SK-N-SH (cell line): ENCODE measurements at regions not wholly inside any gene's neighbourhood (a gene's known extent, or its start where the extent isn't known, plus 50 kb on each side); places are given as distances from the start of the nearest gene placed in this dataset.

Experiments
- CTCF ChIA-PET: fragments of 300-600, 350-600 bp; formaldehyde crosslinking; extraction: SDS; loops from one replicate; lab custom pipeline; 2021; lab: Yijun Ruan, JAX
- POLR2A ChIA-PET: fragments of 350-600 bp; sonication (Branson Sonifier 250); formaldehyde crosslinking; extraction: SDS; loops from one replicate; lab custom pipeline; 2020; ENCODE audit warnings: antibody characterized with exemption, inconsistent platforms; lab: Yijun Ruan, JAX
- DNase-seq: peaks from one replicate; pipeline ENCODE4 v3.0.0; 2012
- H2AFZ ChIP-seq: fragments of 200-600 bp; sonication (generic); 2 replicates; pipeline ENCODE4 v1.8.1; 2016; ENCODE audit warnings: antibody characterized with exemption, mild to moderate bottlenecking, low read depth
- H3F3A ChIP-seq: fragments of 200-600 bp; sonication (generic); replicated peaks from 2 replicates; pipeline ENCODE3; 2016; ENCODE audit warnings: antibody characterized with exemption, mild to moderate bottlenecking; ENCODE audit not compliant: insufficient read depth
- H3K27ac ChIP-seq, 2 experiments: fragments of 200-500 bp in 1 of 2; fragments of 200-600 bp in 1 of 2; sonication (Bioruptor generic) in 1 of 2; sonication (generic), shearing (Covaris generic) in 1 of 2; 2 replicates each; pipeline versions ENCODE4 v1.5.1 to v1.6.1; 2014 to 2016; ENCODE audit warnings: low read depth in 2 of 2, inconsistent platforms in 1 of 2, low read length in 1 of 2, mild to moderate bottlenecking in 1 of 2, mixed read lengths in 1 of 2
- H3K27me3 ChIP-seq: fragments of 200-600 bp; sonication (generic), shearing (Covaris generic); 2 replicates; pipeline ENCODE4 v1.6.1; 2016; ENCODE audit warnings: mixed run types; ENCODE audit not compliant: insufficient read depth
- H3K36me3 ChIP-seq, 2 experiments: fragments of 200-500 bp in 1 of 2; fragments of 200-600 bp in 1 of 2; sonication (Bioruptor generic) in 1 of 2; sonication (generic) in 1 of 2; replicated peaks in 1 of 2; 2 replicates each; pipeline versions ENCODE3 to v1.5.1; 2014 to 2016; ENCODE audit warnings: low read length in 1 of 2, mild to moderate bottlenecking in 1 of 2; ENCODE audit not compliant: insufficient read depth in 2 of 2, control insufficient read depth in 1 of 2
- H3K4me1 ChIP-seq, 2 experiments: fragments of 200-500 bp in 1 of 2; fragments of 200-600 bp in 1 of 2; sonication (Bioruptor generic) in 1 of 2; sonication (generic), shearing (Covaris generic) in 1 of 2; 2 replicates each; pipeline versions ENCODE4 v1.5.1 to v1.6.1; 2014 to 2016; ENCODE audit warnings: low read depth in 1 of 2, low read length in 1 of 2, mixed run types in 1 of 2; ENCODE audit not compliant: insufficient read depth in 2 of 2, control insufficient read depth in 1 of 2
- H3K4me2 ChIP-seq: fragments of 200-600 bp; sonication (generic), shearing (Covaris generic); 2 replicates; pipeline ENCODE4 v1.6.1; 2017; ENCODE audit warnings: mixed run types
- H3K4me3 ChIP-seq, 2 experiments: fragments of 200-500 bp in 1 of 2; fragments of 200-600 bp in 1 of 2; sonication (Bioruptor generic) in 1 of 2; sonication (generic), shearing (Covaris generic) in 1 of 2; 2 replicates each; pipeline versions ENCODE4 v1.5.1 to v1.8.1; 2014 to 2016; ENCODE audit warnings: low read depth in 2 of 2, inconsistent platforms in 1 of 2, low read length in 1 of 2, mild to moderate bottlenecking in 1 of 2, mixed read lengths in 1 of 2, moderate library complexity in 1 of 2
- H3K79me2 ChIP-seq: fragments of 200-600 bp; sonication (generic); 2 replicates; pipeline ENCODE4 v1.8.1; 2017; ENCODE audit warnings: mild to moderate bottlenecking; ENCODE audit not compliant: insufficient read depth
- H3K9ac ChIP-seq: fragments of 200-600 bp; sonication (generic); 2 replicates; pipeline ENCODE4 v1.6.1; 2017; ENCODE audit warnings: mixed run types
- H3K9me2 ChIP-seq: fragments of 200-600 bp; sonication (generic); 2 replicates; pipeline ENCODE4 v1.6.1; 2017; ENCODE audit warnings: mixed run types
- H3K9me3 ChIP-seq: fragments of 200-600 bp; sonication (generic); 2 replicates; pipeline ENCODE4 v1.6.1; 2017; ENCODE audit warnings: mixed run types, mild to moderate bottlenecking, moderate library complexity
- H4K20me1 ChIP-seq: fragments of 200-600 bp; sonication (generic); 2 replicates; pipeline ENCODE4 v1.6.1; 2017; ENCODE audit warnings: mild to moderate bottlenecking, mixed run types; ENCODE audit not compliant: insufficient read depth
- CHD2 ChIP-seq: fragments of 150-350 bp; IDR thresholded peaks from 2 replicates; pipeline ENCODE4 v1.6.1; 2018; ENCODE audit warnings: low read length; ENCODE audit not compliant: partially characterized antibody
- CTCF ChIP-seq: fragments of 200-600 bp; sonication (generic); IDR thresholded peaks from 2 replicates; pipeline ENCODE4 v1.6.1; 2017; ENCODE audit warnings: antibody characterized with exemption, mild to moderate bottlenecking, moderate library complexity
- EP300 ChIP-seq, 2 experiments: IDR thresholded peaks; 2 replicates each; pipeline versions ENCODE4 v1.4.0 to v1.6.1; 2012; ENCODE audit warnings: borderline replicate concordance in 1 of 2, low read depth in 1 of 2, low read length in 1 of 2
- FOXJ3 ChIP-seq: sonication (generic); formaldehyde crosslinking; IDR thresholded peaks from 2 replicates; pipeline ENCODE4 v1.5.1; 2020; ENCODE audit warnings: mild to moderate bottlenecking, missing genetic modification reagents
- FOXM1 ChIP-seq: IDR thresholded peaks from 2 replicates; pipeline ENCODE4 v1.4.0; 2012; ENCODE audit warnings: low read depth, mild to moderate bottlenecking
- GABPA ChIP-seq: IDR thresholded peaks from 2 replicates; pipeline ENCODE4 v1.4.0; 2012; ENCODE audit warnings: low read depth, mild to moderate bottlenecking
- MXI1 ChIP-seq: IDR thresholded peaks from 2 replicates; pipeline ENCODE4 v1.6.1; 2012; ENCODE audit warnings: mild to moderate bottlenecking, low read depth, low read length, improper control_type of control experiment
- POLR2AphosphoS5 ChIP-seq: IDR thresholded peaks from 2 replicates; pipeline ENCODE4 v1.6.1; 2012; ENCODE audit warnings: low read depth, low read length
- RAD21 ChIP-seq: IDR thresholded peaks from 2 replicates; pipeline ENCODE4 v1.6.1; 2012; ENCODE audit warnings: mild to moderate bottlenecking, low read length
- RCOR1 ChIP-seq: fragments of 150-350 bp; IDR thresholded peaks from 2 replicates; pipeline ENCODE4 v1.6.1; 2017; ENCODE audit warnings: antibody characterized with exemption, low read length
- SIN3A ChIP-seq: IDR thresholded peaks from 2 replicates; pipeline ENCODE4 v1.6.1; 2012; ENCODE audit warnings: low read depth, mild to moderate bottlenecking, low read length, moderate library complexity, borderline replicate concordance
- SMC3 ChIP-seq: IDR thresholded peaks from 2 replicates; pipeline ENCODE4 v1.6.1; 2012; ENCODE audit warnings: low read depth, low read length, improper control_type of control experiment
- TAF1 ChIP-seq: IDR thresholded peaks from 2 replicates; pipeline ENCODE4 v1.6.1; 2012; ENCODE audit warnings: low read depth, mild to moderate bottlenecking, low read length, moderate library complexity, borderline replicate concordance
- TCF12 ChIP-seq: IDR thresholded peaks from 2 replicates; pipeline ENCODE4 v1.4.0; 2012
- WGBS: methylation state at CpG from one replicate; pipeline ENCODE4 v1.1.6; 2017; ENCODE audit warnings: low lambda C conversion rate; 5-methylcytosine and 5-hydroxymethylcytosine counted together
- TF ChIP-seq, protein P1 (sequence below): fragments of 150-350 bp; IDR thresholded peaks from 2 replicates; pipeline ENCODE4 v1.6.1; 2017; ENCODE audit warnings: antibody characterized with exemption, low read length, low read depth, borderline replicate concordance
- TF ChIP-seq, protein P2 (sequence below): IDR thresholded peaks from 2 replicates; pipeline ENCODE4 v1.6.1; 2012; ENCODE audit warnings: mild to moderate bottlenecking, low read depth, low read length, moderate library complexity
- TF ChIP-seq, protein P3 (sequence below): IDR thresholded peaks from 2 replicates; pipeline ENCODE4 v1.4.0; 2012; ENCODE audit warnings: low read depth, borderline replicate concordance
- TF ChIP-seq, protein P4 (sequence below): IDR thresholded peaks from 2 replicates; pipeline ENCODE4 v1.4.0; 2012; ENCODE audit warnings: low read depth, borderline replicate concordance
- TF ChIP-seq, protein P5 (sequence below): IDR thresholded peaks from 2 replicates; pipeline ENCODE4; 2012

GRCh38 chr3:18586076-18586475 is 160.9 kb upstream of the SATB1 start:
- no peak overlapping the region for H3K4me3 ChIP-seq
- no peaks in the 10 kb centered on the region for H3K4me1 ChIP-seq
- no peak overlapping the region for H3K4me2 ChIP-seq
- no peaks in the 10 kb centered on the region for H3K79me2 ChIP-seq
- 45% methylated on average over 2 of the region's 2 CpGs for WGBS
- no peak overlapping the region for H3K9ac ChIP-seq
- H4K20me1 ChIP-seq, result no peaks in the 10 kb centered on the region
- no peak overlapping the region for H3K27ac ChIP-seq
- H3K27me3 ChIP-seq, result no peaks in the 10 kb centered on the region
- no peaks in the 10 kb centered on the region for H3K36me3 ChIP-seq
- H3K9me3 ChIP-seq, result no peaks in the 10 kb centered on the region
- no peak for DNase-seq
- H3K9me2 ChIP-seq, result no peaks in the 10 kb centered on the region
- TF ChIP-seq, protein P1, sequence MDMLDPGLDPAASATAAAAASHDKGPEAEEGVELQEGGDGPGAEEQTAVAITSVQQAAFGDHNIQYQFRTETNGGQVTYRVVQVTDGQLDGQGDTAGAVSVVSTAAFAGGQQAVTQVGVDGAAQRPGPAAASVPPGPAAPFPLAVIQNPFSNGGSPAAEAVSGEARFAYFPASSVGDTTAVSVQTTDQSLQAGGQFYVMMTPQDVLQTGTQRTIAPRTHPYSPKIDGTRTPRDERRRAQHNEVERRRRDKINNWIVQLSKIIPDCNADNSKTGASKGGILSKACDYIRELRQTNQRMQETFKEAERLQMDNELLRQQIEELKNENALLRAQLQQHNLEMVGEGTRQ, result no peak
- no peak for TF ChIP-seq MXI1
- no peak for TF ChIP-seq RAD21
- TF ChIP-seq SIN3A, result no peak
- TF ChIP-seq CTCF, result no peak
- TF ChIP-seq POLR2AphosphoS5, result no peak
- no peak for TF ChIP-seq GABPA
- no peak for TF ChIP-seq FOXJ3 (CRISPR knock-in tag)
- TF ChIP-seq CHD2, result no peak
- no peak for TF ChIP-seq FOXM1
- no peak for TF ChIP-seq SMC3
- no peak for TF ChIP-seq TAF1
- no peak for TF ChIP-seq RCOR1
- TF ChIP-seq, protein P2, sequence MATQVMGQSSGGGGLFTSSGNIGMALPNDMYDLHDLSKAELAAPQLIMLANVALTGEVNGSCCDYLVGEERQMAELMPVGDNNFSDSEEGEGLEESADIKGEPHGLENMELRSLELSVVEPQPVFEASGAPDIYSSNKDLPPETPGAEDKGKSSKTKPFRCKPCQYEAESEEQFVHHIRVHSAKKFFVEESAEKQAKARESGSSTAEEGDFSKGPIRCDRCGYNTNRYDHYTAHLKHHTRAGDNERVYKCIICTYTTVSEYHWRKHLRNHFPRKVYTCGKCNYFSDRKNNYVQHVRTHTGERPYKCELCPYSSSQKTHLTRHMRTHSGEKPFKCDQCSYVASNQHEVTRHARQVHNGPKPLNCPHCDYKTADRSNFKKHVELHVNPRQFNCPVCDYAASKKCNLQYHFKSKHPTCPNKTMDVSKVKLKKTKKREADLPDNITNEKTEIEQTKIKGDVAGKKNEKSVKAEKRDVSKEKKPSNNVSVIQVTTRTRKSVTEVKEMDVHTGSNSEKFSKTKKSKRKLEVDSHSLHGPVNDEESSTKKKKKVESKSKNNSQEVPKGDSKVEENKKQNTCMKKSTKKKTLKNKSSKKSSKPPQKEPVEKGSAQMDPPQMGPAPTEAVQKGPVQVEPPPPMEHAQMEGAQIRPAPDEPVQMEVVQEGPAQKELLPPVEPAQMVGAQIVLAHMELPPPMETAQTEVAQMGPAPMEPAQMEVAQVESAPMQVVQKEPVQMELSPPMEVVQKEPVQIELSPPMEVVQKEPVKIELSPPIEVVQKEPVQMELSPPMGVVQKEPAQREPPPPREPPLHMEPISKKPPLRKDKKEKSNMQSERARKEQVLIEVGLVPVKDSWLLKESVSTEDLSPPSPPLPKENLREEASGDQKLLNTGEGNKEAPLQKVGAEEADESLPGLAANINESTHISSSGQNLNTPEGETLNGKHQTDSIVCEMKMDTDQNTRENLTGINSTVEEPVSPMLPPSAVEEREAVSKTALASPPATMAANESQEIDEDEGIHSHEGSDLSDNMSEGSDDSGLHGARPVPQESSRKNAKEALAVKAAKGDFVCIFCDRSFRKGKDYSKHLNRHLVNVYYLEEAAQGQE, result no peak
- TF ChIP-seq, protein P3, sequence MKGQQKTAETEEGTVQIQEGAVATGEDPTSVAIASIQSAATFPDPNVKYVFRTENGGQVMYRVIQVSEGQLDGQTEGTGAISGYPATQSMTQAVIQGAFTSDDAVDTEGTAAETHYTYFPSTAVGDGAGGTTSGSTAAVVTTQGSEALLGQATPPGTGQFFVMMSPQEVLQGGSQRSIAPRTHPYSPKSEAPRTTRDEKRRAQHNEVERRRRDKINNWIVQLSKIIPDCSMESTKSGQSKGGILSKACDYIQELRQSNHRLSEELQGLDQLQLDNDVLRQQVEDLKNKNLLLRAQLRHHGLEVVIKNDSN, result no peak
- TF ChIP-seq TCF12, result no peak
- TF ChIP-seq, protein P4, sequence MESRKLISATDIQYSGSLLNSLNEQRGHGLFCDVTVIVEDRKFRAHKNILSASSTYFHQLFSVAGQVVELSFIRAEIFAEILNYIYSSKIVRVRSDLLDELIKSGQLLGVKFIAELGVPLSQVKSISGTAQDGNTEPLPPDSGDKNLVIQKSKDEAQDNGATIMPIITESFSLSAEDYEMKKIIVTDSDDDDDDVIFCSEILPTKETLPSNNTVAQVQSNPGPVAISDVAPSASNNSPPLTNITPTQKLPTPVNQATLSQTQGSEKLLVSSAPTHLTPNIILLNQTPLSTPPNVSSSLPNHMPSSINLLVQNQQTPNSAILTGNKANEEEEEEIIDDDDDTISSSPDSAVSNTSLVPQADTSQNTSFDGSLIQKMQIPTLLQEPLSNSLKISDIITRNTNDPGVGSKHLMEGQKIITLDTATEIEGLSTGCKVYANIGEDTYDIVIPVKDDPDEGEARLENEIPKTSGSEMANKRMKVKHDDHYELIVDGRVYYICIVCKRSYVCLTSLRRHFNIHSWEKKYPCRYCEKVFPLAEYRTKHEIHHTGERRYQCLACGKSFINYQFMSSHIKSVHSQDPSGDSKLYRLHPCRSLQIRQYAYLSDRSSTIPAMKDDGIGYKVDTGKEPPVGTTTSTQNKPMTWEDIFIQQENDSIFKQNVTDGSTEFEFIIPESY, result no peak
- no peak for TF ChIP-seq EP300 (IDR thresholded peaks at IDR 0.05; ENCODE audit: borderline replicate concordance in 1 of 2, low read depth in 1 of 2, low read length in 1 of 2)
- TF ChIP-seq, protein P5, sequence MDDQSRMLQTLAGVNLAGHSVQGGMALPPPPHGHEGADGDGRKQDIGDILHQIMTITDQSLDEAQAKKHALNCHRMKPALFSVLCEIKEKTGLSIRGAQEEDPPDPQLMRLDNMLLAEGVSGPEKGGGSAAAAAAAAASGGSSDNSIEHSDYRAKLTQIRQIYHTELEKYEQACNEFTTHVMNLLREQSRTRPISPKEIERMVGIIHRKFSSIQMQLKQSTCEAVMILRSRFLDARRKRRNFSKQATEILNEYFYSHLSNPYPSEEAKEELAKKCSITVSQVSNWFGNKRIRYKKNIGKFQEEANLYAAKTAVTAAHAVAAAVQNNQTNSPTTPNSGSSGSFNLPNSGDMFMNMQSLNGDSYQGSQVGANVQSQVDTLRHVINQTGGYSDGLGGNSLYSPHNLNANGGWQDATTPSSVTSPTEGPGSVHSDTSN, result no peak
- no peaks in the 10 kb centered on the region for H3F3A ChIP-seq
- ChIA-PET POLR2A (no interaction called here), CTCF (no interaction called here)
- no peak overlapping the region for H2AFZ ChIP-seq
